HG02623 (cell line): ENCODE measurements at regions not wholly inside any gene's neighbourhood (a gene's known extent, or its start where the extent isn't known, plus 50 kb on each side); places are given as distances from the start of the nearest gene placed in this dataset.

Experiments
- ATAC-seq: cut with Tn5 transposase; IDR thresholded peaks from one replicate; pipeline ENCODE4 v1.9.1; 2021; ENCODE audit warnings: moderate library complexity; ENCODE audit not compliant: unreplicated experiment

DNA sequence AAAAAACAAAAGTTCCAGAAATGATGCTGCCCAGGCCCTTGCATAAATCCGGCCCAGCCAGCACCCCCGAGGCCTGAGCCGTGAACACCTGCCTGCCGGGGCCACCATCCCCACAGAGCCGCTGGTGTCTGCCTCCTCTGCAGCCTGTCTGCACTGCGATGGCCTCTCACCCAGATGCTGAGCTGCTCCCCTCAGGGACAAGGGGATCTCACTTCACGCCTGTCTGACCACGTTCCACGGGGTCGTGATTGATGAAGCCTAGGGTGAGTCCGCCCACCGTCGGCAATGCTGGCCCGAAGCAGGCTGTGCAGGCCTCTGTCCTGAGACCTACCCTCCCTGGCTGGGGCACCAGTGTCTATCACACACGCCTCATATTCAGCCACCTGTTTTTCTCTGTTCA, 444.2 kb downstream of the EIPR1 start:
- ATAC-seq, result no peak

DNA sequence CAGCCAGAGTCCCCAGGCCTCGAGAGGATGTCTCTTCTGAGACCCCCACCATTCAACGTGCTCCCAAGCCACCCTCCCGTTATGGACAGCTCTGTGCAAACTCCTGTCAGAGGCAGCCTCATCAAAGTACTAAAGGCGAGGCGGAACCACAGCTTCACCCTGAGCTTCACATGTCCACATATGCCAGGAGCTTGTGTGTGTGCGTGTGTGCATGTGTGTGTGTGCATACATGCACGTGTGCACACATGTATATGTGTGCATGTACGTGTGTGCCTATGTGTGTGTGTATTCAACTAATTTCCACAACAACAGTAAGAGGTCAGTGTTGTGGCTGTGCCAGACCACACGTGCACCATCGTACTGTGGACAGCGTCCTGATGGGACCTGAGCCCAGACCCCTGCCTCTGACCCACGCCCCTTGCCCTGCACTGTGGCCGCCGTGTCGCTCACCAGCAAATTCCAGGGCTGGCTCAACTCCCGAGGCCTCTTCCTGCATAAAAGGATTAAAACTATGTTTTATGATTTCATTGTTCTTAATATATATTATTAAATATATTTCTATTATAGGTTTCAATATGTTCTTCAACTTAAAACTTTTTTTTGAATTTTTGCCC, 444.8 kb downstream of the EIPR1 start:
- ATAC-seq, result no peak

DNA sequence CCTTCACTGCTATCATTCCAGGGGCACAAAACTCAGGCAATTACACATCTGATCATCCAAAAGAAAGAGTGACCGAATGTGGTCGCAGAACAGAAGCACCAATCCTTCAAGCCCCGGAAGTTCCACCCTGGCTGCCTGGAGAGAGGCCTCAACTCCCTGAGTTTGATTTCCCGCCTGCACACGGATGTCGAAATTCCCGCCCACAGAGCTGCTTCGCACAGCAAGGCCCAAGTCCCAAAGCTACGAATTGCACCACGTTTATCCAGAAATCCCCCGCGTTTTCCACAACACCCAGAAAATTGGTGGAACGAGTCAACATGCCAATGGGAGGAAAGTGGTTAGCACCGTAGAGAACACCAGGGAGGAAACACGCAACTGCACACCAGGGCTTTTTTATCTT, 445.4 kb downstream of the EIPR1 start:
- no peak for ATAC-seq

DNA sequence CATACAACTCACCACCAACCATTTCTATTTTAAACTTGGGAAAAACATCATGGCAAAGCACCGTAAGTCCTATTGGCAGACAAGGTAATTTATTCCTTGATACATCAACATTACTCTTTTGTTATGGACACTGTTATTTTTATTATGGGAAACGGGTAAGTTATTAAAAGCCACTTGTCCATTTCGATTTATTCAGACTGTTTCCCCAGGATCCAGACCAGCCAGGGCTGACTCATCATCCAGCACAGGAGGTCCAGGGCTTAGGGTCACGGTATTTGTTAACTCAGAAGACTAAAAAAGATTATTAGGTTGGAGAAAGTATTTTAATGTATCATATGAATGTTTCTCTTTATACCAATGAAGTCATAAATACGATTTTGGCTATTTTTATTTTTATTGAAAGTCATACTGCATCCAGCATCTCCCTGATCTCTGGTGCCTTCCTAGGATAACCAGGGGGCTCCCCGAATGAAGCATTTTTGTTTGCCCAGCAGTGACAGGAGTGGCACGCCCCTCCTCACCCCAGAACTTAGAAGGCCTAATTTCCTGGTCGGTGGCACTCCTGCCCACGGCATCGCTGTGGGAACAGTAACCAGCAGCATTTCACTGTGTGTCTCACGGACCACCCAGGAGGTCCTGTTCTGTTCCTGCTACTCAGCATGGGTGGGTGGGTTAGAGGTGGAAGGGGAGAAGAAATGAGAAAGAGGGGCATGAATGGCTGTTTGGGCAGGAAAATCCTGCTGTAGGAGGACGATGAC, 446.1 kb downstream of the EIPR1 start:
- ATAC-seq, result no peak

DNA sequence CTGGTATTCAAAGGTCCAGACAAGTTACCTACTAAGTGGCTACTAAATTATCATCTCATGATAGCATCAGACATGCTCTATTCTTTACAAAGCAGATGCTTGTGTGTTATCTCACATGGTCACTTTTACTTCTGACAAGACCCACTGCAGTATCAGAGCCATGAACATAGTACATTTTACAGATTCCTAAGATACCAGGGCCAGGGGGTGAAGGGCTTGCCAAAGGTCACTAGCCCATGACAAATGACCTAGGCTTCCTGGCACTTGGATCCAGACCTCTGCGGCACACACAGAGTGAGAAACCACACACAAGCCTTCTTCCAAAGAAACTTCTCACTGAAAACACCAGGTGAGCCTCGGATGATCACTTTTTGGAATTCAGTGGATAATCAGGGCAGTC, 446.8 kb downstream of the EIPR1 start:
- ATAC-seq, result no peak

DNA sequence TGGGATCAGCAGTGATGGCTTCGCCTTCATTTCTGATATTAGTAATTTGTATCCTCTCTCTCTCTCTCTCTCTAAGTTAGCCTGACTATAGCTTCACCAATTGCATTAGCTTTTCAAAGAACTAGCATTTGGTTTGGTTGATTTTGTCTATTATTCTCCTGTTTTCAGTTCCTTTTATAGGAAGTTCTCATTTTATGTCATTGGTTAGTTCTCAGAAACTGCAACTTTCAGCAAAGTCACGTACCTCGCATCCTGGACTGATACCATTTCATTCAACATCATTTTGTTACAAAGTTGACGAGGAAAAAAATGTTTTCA, 450.8 kb downstream of the EIPR1 start:
- peak; percentile 31 for ATAC-seq

DNA sequence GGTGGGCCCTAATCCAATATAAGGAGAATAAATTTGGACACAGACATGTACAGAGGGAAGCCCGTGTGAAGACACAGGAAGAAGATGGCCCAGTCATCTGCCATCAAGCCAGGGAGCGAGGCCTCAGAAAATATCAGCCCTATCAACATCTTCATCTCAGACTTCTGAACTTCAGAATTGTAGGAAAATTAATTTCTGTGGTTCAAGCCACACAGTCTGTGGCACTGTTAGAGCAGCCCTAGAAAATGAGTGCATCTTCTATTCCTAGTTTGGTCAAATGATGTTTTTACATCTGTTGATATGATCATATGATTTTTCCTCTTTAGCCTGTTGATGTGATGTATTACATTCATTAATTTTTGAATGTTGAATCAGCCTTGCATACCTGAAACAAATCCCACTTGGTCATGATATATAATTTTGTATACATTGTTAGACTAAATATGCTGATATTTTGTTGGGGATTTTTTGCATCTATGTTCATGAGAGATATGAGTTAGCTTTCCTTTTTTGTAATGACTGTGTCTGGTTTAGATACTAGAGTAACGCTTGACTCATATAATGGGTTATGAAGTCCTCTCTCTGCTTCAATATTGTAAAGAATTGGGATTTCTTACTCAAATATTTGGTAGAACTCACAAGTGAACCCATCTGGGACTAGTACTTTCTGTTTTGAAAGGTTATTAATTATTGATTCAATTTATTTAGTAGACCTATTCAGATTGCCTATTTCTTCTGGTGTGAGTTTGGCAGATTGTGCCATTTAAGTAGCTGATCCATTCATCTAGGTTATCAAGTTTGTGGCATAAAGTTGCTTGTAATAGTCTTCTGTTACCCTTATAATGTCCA, 451.4 kb downstream of the EIPR1 start:
- peak; percentile 62 for ATAC-seq

DNA sequence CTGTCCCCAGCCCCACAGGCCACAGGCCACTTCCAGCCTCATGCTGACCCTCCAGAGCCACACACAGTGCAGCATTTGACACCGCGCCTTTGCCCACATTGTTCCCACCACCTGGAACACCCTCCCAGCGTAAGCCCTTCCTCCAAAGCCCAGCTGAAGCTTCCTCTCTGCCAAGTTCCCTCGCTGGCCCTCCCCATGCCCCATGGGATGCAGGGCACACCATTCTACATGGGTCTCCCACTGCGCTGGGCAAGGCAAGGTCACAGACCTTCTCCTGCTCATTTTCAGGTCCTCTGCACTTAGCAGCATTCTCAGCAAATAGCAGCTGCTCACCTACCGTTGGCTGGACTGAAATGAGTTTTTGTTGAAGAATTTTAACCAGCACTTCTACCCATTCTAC, 455.5 kb downstream of the EIPR1 start:
- ATAC-seq, result no peak

DNA sequence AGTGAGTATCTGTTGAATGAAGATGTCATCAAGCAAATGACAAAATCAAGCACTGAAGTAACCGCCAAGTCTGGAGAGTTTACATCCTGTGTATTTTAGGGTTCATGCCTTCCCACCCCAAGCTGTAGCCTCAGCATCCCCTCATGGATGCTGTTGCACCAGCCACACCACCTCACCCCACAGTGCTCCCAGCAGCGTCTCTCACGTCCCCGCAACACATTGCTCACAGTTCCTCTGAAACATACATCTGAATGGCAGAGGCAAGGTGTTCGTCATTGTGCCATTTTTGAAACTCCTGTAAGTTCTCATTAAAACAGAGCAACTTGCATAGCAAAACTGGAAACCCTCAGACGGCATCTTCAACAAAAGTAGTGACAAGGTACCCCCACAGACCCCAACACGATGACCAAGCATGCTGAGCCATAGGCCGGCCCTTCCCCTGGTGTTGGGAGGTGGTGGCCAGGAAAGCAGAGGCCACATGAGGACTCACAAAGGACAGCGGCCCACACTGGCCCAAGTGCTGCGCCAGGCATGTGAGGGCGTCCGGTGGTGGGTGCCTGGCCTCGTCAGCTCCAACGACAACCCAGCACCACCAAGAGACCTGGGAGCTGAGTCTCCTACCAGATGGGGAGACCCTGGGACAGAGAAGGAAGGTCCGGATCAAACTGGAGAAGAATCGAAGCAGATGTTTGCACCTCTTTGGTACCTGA, 456.5 kb downstream of the EIPR1 start:
- no peak for ATAC-seq

DNA sequence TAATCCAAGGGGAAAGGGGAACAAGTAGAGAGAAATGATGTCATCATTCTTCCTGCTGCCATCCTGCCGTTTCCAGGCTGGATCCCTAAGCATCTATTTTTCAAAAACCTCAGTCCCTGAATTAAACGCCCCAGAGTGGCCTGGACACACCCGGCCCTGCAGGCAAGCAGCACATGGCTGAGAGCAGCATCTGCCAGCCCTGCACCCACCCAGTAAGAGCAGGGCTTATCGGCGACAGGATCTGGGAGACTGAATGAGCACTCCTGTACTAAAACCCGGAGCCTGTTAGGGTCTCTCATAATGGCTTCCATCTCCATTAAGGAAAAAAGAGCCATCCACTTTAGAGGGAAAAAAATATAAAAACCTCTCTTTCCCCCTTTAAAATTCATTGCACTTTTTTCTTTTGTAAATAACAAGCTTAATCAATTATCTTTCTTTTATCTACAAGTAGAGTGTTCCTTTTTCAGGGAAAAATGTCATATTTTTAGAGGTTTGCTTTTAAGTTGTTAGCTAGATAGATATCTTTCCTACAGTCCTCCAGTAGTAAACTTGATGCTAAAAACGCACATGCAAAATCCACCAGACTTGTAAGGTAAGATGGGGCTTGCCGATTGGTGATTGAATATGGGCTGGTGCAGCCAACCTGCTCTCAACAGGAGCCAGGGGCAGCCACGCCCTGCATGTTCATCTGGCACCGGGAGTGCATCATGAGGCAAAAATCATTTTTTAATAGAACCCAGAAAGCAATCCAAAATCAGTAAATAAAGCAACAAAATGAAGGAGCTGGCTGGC, 457.8 kb downstream of the EIPR1 start:
- no peak for ATAC-seq

DNA sequence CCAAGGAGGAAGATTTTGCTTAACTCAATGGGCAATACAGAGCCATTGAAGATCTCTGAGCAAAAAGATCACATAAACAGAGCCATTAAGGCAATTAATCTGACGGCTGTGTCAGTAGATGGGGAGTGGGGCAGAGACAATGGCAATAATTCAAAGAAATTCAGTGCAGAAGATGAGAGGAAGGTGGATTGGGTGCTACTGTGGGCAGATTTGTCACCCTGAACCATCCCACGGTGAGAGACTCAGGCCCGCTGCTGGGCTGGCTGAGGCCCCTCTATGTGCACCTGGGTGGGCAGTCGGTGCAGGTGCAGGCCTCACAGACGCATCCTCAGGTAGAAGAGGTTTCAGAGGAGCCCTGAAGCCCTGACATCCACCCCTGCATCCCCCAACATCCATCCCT, 458.6 kb downstream of the EIPR1 start:
- no peak for ATAC-seq

DNA sequence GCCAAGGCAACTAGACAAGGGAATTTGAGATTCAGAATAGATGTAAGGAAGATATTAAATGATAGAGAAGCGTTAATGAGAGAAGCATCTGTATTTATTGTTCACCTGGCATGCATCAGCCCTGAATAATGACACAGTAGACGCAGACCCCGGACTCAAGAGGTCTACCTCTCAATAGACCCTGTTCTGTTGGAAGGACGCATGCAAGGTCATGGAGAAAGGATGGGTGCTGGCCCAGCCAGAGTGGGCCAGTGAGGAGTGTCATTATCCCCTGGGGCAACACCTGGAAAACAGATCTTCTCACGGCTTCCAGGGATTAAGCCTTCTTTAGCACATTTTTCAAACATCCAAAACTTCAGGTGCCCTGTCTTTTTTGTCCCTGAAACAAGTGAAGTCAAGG, 461.0 kb downstream of the EIPR1 start:
- ATAC-seq, result no peak

DNA sequence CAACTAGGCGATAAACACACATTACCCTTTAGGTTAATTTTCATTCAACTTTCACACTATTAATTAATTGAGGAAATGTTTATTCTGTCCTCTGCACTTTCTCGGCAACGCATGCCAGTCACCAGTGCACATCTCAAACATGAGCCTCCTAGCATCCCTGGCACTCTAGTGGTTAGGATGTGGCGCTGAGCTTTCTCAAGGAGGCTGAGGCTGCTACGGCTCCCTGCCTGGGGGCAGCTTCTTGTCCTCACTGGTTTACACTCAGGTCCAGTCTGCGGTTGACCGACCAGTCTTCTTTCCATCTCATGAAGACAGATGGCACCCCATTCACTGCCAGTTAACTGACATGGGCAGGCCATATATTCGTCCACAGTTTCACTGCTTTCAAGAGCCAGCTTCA, 463.4 kb downstream of the EIPR1 start:
- ATAC-seq, result no peak

DNA sequence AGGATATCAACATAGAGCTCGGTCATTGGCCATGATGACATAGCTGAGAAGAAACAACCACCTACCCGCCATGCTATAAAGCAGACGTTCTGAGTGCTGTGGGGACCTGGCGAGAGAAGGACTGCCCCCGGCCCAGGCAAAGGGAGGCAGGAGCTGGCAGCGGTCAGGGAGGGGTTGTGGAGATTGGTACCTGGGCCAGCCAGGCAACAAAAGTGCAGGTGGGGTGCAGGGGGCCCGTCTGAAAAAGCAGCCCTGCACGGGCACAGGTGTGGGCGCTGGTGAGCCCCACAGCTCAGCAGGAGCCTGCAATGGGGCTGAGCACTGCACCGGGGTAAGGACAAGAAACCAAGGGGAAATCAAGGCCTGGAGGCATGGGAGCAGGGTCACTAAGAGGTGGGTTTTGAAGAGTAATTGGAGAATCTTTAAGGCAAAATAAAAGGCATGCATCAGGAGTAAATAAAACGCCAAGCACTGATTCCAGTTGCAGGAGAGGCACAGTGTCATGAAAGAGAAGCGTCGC, 464.0 kb downstream of the EIPR1 start:
- no peak for ATAC-seq

DNA sequence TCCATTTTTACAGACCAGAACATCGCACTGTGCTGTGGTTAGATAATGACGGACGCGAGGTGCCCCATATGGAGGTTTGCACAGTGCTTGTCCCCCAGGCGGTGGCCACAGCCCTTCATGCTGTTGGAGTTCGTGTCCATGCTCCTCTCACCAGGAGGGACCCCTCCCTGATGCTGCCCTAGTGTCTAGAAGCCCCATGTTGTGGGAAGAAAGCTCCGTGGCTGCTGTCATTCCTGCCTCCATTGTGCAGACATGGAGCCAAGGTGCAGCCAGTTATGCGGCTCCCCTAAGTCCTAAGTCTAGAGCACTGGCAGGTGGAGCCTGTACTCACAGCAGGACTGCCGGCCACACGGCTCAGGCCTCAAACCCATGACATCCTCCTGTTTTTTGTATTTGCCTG, 464.9 kb downstream of the EIPR1 start:
- ATAC-seq, result no peak

DNA sequence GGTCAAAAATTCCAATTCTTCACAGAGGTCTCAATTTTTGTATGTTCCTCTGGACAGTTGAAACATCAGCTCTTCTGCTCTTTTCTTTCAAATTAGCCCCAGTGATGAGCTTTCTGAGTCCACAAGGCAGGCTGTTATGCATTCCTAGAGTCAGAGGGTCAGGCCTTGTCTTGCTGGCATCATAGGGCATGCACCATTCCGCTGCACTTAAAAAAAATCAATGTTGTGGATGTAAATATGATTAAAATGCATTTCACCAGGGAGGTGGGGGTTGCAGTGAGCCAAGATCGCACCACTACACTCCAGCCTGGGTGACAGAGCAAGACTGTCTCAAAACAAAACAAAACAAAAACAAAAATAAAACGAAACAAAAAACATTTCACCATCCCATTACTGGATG, 465.3 kb downstream of the EIPR1 start:
- ATAC-seq, result no peak

DNA sequence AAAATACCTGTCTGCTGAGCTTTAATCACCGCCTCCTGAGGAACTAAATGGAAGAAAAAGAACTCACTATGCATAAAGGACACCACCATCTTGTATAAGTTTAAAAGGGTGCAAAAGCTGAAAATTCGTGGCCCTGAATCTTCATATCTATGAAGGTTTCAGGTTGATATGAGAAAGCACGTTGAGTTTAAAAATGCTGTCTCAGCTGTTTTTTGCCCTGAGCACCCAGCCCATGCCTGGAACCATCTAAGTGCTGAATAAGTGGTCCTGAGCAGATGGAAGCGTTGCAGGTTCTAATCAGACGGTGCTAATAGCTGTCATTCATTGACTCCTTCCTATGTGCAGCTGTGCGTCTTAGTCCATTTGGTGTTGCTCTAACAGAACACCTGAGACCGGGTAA, 467.4 kb downstream of the EIPR1 start:
- ATAC-seq, result no peak

DNA sequence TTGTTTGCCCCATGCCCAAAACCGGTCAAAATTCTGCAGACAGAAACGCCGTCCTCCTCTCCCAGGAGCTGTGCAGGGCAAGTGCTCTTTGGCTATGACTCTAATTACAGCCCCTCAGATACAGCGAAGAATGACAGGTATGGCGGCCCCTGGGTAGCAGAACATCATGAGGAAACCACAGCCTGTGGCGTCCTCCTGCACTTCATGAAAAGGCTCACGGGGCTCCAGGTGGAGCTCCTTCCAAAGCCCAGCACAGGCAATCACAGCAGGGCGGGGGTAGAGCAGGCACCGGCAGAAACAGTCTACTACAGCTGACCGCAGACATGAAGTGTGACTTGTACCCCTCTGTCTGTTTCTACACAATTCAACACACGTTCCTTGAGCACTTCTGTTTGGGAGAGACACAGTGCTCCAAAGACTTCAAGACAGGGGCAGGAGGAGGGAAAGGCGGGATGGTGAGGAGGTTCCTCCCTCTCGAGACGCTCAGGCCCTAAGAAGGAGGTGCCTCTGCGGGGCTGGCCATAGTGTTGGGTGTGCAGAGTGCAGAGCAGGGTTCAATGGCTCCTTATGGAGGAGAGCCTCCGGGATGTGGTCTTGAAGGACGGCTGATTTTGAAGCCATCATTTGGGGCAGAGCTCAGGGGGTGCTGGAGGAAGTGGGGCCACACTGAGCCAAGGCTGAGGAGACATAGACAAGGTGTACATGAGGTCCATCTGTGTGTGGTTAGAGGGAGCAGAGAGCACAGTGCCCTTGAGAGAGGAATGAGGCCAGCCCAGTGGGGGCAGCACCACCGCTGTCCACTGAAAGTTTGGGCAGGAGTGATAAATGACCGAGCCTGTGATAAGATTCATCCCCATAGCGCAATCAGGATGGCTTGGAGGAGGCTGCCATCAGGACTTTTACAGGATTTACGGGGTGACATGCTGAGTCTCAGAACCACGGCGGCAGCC, 468.3 kb downstream of the EIPR1 start:
- no peak for ATAC-seq

DNA sequence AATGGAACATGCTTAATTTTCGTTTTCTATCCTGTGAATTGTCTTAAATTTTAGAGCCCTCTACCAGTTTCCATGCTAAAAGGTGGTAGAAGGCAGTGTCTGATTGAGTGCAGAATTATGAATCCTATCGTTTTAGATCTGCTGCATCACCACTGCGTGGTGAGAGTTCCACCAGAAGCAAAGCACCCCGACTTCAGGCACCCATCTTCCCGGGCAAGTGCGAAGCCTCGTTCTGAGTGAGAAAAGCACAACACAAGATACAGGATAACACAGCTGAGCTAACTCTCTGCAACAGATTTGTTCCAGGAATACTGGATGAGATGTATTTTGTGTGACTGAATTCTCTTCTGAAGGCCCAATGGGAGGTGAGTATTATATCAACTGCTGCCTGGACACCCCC, 471.5 kb downstream of the EIPR1 start:
- ATAC-seq, result no peak
